ENCODE measurements at regions not wholly inside any gene's neighbourhood (a gene's known extent, or its start where the extent isn't known, plus 50 kb on each side); places are given as distances from the start of the nearest gene placed in this dataset.
A peak's percentile ranks its signal among the peaks of the same experiment; 100 is the strongest.

- Histone ChIP-seq H3K9me3 (ENCODE audit: control insufficient read depth, insufficient read depth, low read depth, low read length) (no peaks in the 10 kb centered on the region), H3K36me3 (ENCODE audit: control insufficient read depth in 2 of 2, insufficient read depth in 1 of 2, low read length in 2 of 2) (no peaks in the 10 kb centered on the region), H3K4me3 (ENCODE audit: low read depth, low read length) (no peak overlapping the region), H3K27ac (ENCODE audit: extremely low read depth, low read depth, low read length) (no peak overlapping the region), H3K4me1 (ENCODE audit: control insufficient read depth, insufficient read depth, low read length) (peaks cover 8% of the 10 kb centered on the region; the same call in 1 of the 2 replicates)
- TF ChIP-seq ZNF398 (tag by site-specific recombination; IDR thresholded peaks at IDR 0.05) (no peak), ZBTB17 (tag by site-specific recombination; IDR thresholded peaks at IDR 0.05) (no peak)
- ChIA-PET CTCF (interaction anchor here (1.5 kb wide), 1 partner anchor 237 kb away, joined by 3 read pairs; the partner anchor contains the start of gene ENC1), POLR2A (no interaction called here)
Measured at GRCh38 chr5:74403771-74404170, 236.8 kb downstream of the ENC1 start.

GRCh38 chr5:74402553-74402952 is 238.0 kb downstream of the ENC1 start:
- ChIA-PET POLR2A (interaction anchor here (2.3 kb wide), 1 partner anchor 238 kb away, joined by 10 read pairs; the partner anchor contains the start of gene ENC1), CTCF (interaction anchor here (0.6 to 0.8 kb wide), 3 partner anchors 149 to 191 kb away, joined by 3 read pairs; no protein-coding TSS in a partner anchor)
- Histone ChIP-seq H3K4me1 (ENCODE audit: control insufficient read depth, insufficient read depth, low read length) (0 out of 2 replicates have a peak, but pooled peaks cover 3% of the 10 kb centered on the region), H3K36me3 (ENCODE audit: control insufficient read depth in 2 of 2, insufficient read depth in 1 of 2, low read length in 2 of 2) (no peaks in the 10 kb centered on the region), H3K4me3 (ENCODE audit: low read depth, low read length) (no peak overlapping the region), H3K9me3 (ENCODE audit: control insufficient read depth, insufficient read depth, low read depth, low read length) (no peaks in the 10 kb centered on the region), H3K27ac (ENCODE audit: extremely low read depth, low read depth, low read length) (no peak overlapping the region)
- TF ChIP-seq ZBTB20 (tag by site-specific recombination; IDR thresholded peaks at IDR 0.05) (no peak), ZFHX2 (tag by site-specific recombination; conservative IDR thresholded peaks at IDR 0.05) (peak; percentile 97), ZNF660 (tag by site-specific recombination; IDR thresholded peaks at IDR 0.05) (no peak), ZBTB21 (tag by site-specific recombination; IDR thresholded peaks at IDR 0.05) (no peak), ZNF169 (tag by site-specific recombination; IDR thresholded peaks at IDR 0.05) (no peak), YY1 (tag by site-specific recombination; IDR thresholded peaks at IDR 0.05) (no peak), EGR2 (tag by site-specific recombination; IDR thresholded peaks at IDR 0.05; ENCODE audit: low read depth) (peak; percentile 97)

- Histone ChIP-seq H3K4me3 (ENCODE audit: low read depth, low read length) (no peak overlapping the region), H3K36me3 (ENCODE audit: control insufficient read depth in 2 of 2, insufficient read depth in 1 of 2, low read length in 2 of 2) (no peaks in the 10 kb centered on the region), H3K4me1 (ENCODE audit: control insufficient read depth, insufficient read depth, low read length) (0 out of 2 replicates have a peak, but pooled peaks cover 3% of the 10 kb centered on the region), H3K27ac (ENCODE audit: extremely low read depth, low read depth, low read length) (no peak overlapping the region), H3K9me3 (ENCODE audit: control insufficient read depth, insufficient read depth, low read depth, low read length) (no peaks in the 10 kb centered on the region)
- ChIA-PET CTCF (interaction anchor here (0.7 to 1.2 kb wide), 2 partner anchors 14 to 172 kb away, joined by 3 to 6 read pairs; no protein-coding TSS in a partner anchor), POLR2A (interaction anchor here (2.3 kb wide), 1 partner anchor 239 kb away, joined by 10 read pairs; the partner anchor contains the start of gene ENC1)
- TF ChIP-seq ZXDB (tag by site-specific recombination; IDR thresholded peaks at IDR 0.05) (no peak), ZNF146 (tag by site-specific recombination; IDR thresholded peaks at IDR 0.05) (no peak), ZBTB11 (tag by site-specific recombination; conservative IDR thresholded peaks at IDR 0.05; ENCODE audit: low read depth) (no peak), GLI4 (tag by site-specific recombination; IDR thresholded peaks at IDR 0.05) (no peak), ZNF488 (tag by site-specific recombination; IDR thresholded peaks at IDR 0.05) (no peak), ZBTB49 (tag by site-specific recombination; IDR thresholded peaks at IDR 0.05; ENCODE audit: low read depth) (no peak), KLF7 (tag by site-specific recombination; IDR thresholded peaks at IDR 0.05; ENCODE audit: borderline replicate concordance) (no peak), ZNF513 (tag by site-specific recombination; IDR thresholded peaks at IDR 0.05) (no peak), ZNF544 (tag by site-specific recombination; IDR thresholded peaks at IDR 0.05) (no peak), ZNF510 (tag by site-specific recombination; IDR thresholded peaks at IDR 0.05; ENCODE audit: insufficient replicate concordance) (no peak), ZNF501 (tag by site-specific recombination; IDR thresholded peaks at IDR 0.05) (no peak), YY2 (tag by site-specific recombination; IDR thresholded peaks at IDR 0.05) (no peak), ZNF785 (tag by site-specific recombination; IDR thresholded peaks at IDR 0.05) (no peak)
Measured at GRCh38 chr5:74401946-74402320, 238.6 kb downstream of the ENC1 start.

Measured in HEK293 (cell line).